AG04450 (cell line): ENCODE measurements at regions not wholly inside any gene's neighbourhood (a gene's known extent, or its start where the extent isn't known, plus 50 kb on each side); places are given as distances from the start of the nearest gene placed in this dataset.
"Not testable (repeated sequence)": the region's sequence is repeated elsewhere in the genome, so short reads cannot be mapped to it uniquely, and the experiment has no call there.

Source experiments
- CTCF ChIA-PET: fragments of 300-600, 350-600 bp; formaldehyde crosslinking; extraction: SDS; loops from one replicate; lab custom pipeline; 2022; ENCODE audit warnings: antibody characterized with exemption, inconsistent platforms; lab: Charles Lee
- POLR2A ChIA-PET: fragments of 350-600 bp; formaldehyde crosslinking; extraction: SDS; loops from one replicate; lab custom pipeline; 2021; ENCODE audit warnings: antibody characterized with exemption, inconsistent platforms; lab: Yijun Ruan, JAX
- DNase-seq: peaks from one replicate; pipeline ENCODE4 v3.0.0-alpha.2; 2011; ENCODE audit warnings: low read depth, low spot score
- H3K27ac ChIP-seq: one replicate; pipeline ENCODE4 v1.5.1; 2012; ENCODE audit warnings: low read depth, low read length, control low read depth
- H3K27me3 ChIP-seq: one replicate; pipeline ENCODE4 v1.6.0; 2012; ENCODE audit warnings: low read length; ENCODE audit not compliant: control insufficient read depth, insufficient read depth
- H3K4me3 ChIP-seq: 2 replicates; pipeline ENCODE4 v1.5.1; 2011; ENCODE audit warnings: mild to moderate bottlenecking, low read depth, low read length, control low read depth
- H3K9me3 ChIP-seq: 2 replicates; pipeline ENCODE4 v1.5.1; 2012; ENCODE audit warnings: low read length; ENCODE audit not compliant: control insufficient read depth, insufficient read depth

DNA sequence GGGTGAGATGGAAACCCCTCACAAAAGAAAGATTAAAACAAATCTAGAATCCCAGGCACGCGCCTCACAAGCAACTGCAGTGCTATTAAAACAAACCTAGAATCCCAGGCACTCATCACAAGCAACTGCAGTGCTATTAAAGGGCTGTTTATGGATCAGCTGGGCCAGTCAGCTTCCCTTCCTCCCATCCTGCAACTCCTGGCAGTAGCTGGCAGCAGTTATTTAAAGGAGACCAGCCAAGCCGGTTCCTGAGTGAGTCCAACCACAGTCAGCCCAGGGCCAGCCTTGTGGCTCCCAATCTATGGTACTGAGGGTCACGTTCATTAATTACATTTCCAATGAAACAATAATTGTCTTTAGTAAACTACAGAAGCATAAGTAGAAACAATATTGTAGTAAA, 1673.5 kb downstream of the SPATA31A7 start:
- CTCF ChIA-PET, H3K27me3 ChIP-seq, H3K27ac ChIP-seq, POLR2A ChIA-PET, DNase-seq, H3K4me3 ChIP-seq, H3K9me3 ChIP-seq: not testable (repeated sequence)

- H3K9me3 ChIP-seq, H3K4me3 ChIP-seq, POLR2A ChIA-PET, H3K27me3 ChIP-seq, CTCF ChIA-PET, DNase-seq, H3K27ac ChIP-seq: not testable (repeated sequence)
Measured at GRCh38 chr9:62863867-62864266, 1674.0 kb downstream of the SPATA31A7 start.

- H3K27ac ChIP-seq, CTCF ChIA-PET, H3K27me3 ChIP-seq, DNase-seq, H3K9me3 ChIP-seq, H3K4me3 ChIP-seq, POLR2A ChIA-PET: not testable (repeated sequence)
Measured at GRCh38 chr9:62864481-62865469, 1674.9 kb downstream of the SPATA31A7 start.

DNA sequence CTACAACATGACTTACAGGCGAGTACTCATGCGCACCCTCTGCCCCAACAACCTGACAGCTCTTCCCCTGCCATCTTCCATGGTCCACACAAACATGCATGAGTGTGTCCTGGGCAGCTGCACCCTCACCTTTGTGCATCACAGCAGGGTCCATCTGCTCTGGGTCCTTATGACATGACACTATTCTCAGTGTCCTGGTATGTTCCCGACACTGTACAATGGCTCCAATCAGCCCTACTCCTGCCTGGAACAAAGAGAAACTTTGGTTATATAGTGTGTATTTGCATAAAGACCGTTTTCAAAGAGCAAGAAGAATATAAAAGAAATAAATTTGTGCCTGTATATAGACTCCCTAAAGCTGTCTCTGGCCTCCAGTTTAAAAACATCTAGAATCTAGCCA, 1679.2 kb downstream of the SPATA31A7 start:
- CTCF ChIA-PET, POLR2A ChIA-PET, H3K9me3 ChIP-seq, H3K27ac ChIP-seq, H3K27me3 ChIP-seq, H3K4me3 ChIP-seq, DNase-seq: not testable (repeated sequence)

DNA sequence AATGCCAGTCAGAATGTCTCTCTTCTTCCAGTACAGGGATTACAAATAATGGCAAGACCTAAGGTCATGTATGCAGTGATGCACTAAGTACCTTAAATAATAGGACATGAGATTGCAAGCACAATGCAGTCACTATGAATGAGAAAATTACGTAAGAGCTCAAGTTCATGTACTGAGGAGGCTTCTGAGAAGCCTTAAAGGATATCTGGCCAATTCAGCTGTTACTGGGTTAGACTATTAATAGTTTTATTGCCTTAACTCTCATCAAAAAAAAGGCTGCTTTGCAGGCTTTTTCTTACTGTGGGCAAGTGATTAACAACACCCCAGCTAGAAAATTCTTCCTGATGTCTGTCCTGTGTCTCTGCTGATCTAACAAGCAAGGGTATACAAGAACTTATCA, 1681.9 kb downstream of the SPATA31A7 start:
- CTCF ChIA-PET, POLR2A ChIA-PET, H3K9me3 ChIP-seq, H3K27ac ChIP-seq, DNase-seq, H3K27me3 ChIP-seq, H3K4me3 ChIP-seq: not testable (repeated sequence)

GRCh38 chr9:62874213-62874612, 1684.4 kb downstream of the SPATA31A7 start:
- POLR2A ChIA-PET, H3K27me3 ChIP-seq, DNase-seq, CTCF ChIA-PET, H3K9me3 ChIP-seq, H3K27ac ChIP-seq, H3K4me3 ChIP-seq: not testable (repeated sequence)

- CTCF ChIA-PET, H3K27ac ChIP-seq, DNase-seq, H3K9me3 ChIP-seq, POLR2A ChIA-PET, H3K27me3 ChIP-seq, H3K4me3 ChIP-seq: not testable (repeated sequence)
Measured at GRCh38 chr9:62874745-62875599, 1685.1 kb downstream of the SPATA31A7 start.

- H3K27me3 ChIP-seq, CTCF ChIA-PET, H3K27ac ChIP-seq, DNase-seq, POLR2A ChIA-PET, H3K9me3 ChIP-seq, H3K4me3 ChIP-seq: not testable (repeated sequence)
Measured at GRCh38 chr9:62877552-62877951, 1687.7 kb downstream of the SPATA31A7 start.

- H3K9me3 ChIP-seq, H3K27me3 ChIP-seq, POLR2A ChIA-PET, H3K4me3 ChIP-seq, H3K27ac ChIP-seq, DNase-seq, CTCF ChIA-PET: not testable (repeated sequence)
Measured at GRCh38 chr9:62877987-62878386, 1688.2 kb downstream of the SPATA31A7 start.

- H3K4me3 ChIP-seq, POLR2A ChIA-PET, DNase-seq, H3K9me3 ChIP-seq, CTCF ChIA-PET, H3K27ac ChIP-seq, H3K27me3 ChIP-seq: not testable (repeated sequence)
Measured at GRCh38 chr9:62880453-62880852, 1690.6 kb downstream of the SPATA31A7 start.

GRCh38 chr9:62880971-62881370, 1691.1 kb downstream of the SPATA31A7 start:
- POLR2A ChIA-PET, H3K27ac ChIP-seq, H3K9me3 ChIP-seq, DNase-seq, H3K27me3 ChIP-seq, CTCF ChIA-PET, H3K4me3 ChIP-seq: not testable (repeated sequence)
